ENCODE measurements at regions not wholly inside any gene's neighbourhood (a gene's known extent, or its start where the extent isn't known, plus 50 kb on each side); places are given as distances from the start of the nearest gene placed in this dataset.

DNA sequence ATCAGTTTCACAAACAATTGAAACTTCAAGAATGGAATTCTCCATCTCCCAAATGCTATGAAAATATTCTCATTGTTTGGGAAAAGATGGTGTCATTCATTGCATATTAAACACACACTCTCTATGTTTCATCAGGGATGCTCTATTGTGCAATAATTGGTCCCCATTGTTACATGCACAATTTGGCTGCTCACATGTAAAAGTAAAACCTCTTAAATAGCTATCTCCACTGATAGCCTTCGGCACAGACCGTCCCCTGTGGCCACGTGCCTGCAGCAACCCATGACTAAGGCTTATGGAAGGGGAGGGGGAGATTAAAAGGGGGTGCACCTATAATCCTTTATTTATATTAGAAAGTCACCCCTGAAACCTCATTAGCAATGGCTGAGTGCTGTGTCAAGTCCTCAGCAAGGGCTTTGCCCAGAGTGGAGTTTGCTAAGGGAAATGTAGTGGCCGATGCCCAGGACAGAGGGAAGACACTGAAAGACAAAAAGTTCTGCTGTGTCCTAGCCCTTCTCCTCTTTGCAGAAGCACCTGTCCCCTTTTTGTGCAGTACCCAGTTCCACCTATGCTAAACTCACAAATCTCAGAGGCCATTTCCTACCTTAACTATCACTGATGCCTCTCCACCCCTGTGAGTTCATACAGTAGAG lies 309.6 kb upstream of the ESRRG start:
- TF ChIP-seq, protein P1, sequence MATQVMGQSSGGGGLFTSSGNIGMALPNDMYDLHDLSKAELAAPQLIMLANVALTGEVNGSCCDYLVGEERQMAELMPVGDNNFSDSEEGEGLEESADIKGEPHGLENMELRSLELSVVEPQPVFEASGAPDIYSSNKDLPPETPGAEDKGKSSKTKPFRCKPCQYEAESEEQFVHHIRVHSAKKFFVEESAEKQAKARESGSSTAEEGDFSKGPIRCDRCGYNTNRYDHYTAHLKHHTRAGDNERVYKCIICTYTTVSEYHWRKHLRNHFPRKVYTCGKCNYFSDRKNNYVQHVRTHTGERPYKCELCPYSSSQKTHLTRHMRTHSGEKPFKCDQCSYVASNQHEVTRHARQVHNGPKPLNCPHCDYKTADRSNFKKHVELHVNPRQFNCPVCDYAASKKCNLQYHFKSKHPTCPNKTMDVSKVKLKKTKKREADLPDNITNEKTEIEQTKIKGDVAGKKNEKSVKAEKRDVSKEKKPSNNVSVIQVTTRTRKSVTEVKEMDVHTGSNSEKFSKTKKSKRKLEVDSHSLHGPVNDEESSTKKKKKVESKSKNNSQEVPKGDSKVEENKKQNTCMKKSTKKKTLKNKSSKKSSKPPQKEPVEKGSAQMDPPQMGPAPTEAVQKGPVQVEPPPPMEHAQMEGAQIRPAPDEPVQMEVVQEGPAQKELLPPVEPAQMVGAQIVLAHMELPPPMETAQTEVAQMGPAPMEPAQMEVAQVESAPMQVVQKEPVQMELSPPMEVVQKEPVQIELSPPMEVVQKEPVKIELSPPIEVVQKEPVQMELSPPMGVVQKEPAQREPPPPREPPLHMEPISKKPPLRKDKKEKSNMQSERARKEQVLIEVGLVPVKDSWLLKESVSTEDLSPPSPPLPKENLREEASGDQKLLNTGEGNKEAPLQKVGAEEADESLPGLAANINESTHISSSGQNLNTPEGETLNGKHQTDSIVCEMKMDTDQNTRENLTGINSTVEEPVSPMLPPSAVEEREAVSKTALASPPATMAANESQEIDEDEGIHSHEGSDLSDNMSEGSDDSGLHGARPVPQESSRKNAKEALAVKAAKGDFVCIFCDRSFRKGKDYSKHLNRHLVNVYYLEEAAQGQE (IDR thresholded peaks at IDR 0.05; ENCODE audit: insufficient read depth in 1 of 2, low read depth in 2 of 2, low read length in 2 of 2) = no peak
- TF ChIP-seq TAF1 (IDR thresholded peaks at IDR 0.05; ENCODE audit: borderline replicate concordance, insufficient read depth, low read length) = no peak
- no peak for TF ChIP-seq POLR2AphosphoS5 (IDR thresholded peaks at IDR 0.05; ENCODE audit: low read depth, low read length)
- no peak for TF ChIP-seq FOXP2 (optimal IDR thresholded peaks at IDR 0.05; ENCODE audit: borderline replicate concordance, extremely low read depth, extremely low read length, insufficient read depth)
- no peak for TF ChIP-seq SIN3A (IDR thresholded peaks at IDR 0.05; ENCODE audit: borderline replicate concordance, insufficient read depth, low read length)

- TF ChIP-seq TAF1 (IDR thresholded peaks at IDR 0.05; ENCODE audit: borderline replicate concordance, insufficient read depth, low read length) (no peak), POLR2AphosphoS5 (IDR thresholded peaks at IDR 0.05; ENCODE audit: low read depth, low read length) (no peak), FOXP2 (optimal IDR thresholded peaks at IDR 0.05; ENCODE audit: borderline replicate concordance, extremely low read depth, extremely low read length, insufficient read depth) (no peak)
- TF ChIP-seq, protein P1 (IDR thresholded peaks at IDR 0.05; ENCODE audit: insufficient read depth in 1 of 2, low read depth in 2 of 2, low read length in 2 of 2) = no peak
Measured at GRCh38 chr1:217029281-217030157, 306.3 kb upstream of the ESRRG start.

GRCh38 chr1:217027403-217028080 lies 304.3 kb upstream of the ESRRG start:
- no peak for TF ChIP-seq POLR2AphosphoS5 (IDR thresholded peaks at IDR 0.05; ENCODE audit: low read depth, low read length)
- TF ChIP-seq TAF1 (IDR thresholded peaks at IDR 0.05; ENCODE audit: borderline replicate concordance, insufficient read depth, low read length) = no peak
- TF ChIP-seq SIN3A (IDR thresholded peaks at IDR 0.05; ENCODE audit: borderline replicate concordance, insufficient read depth, low read length) = no peak
- TF ChIP-seq FOXP2 (optimal IDR thresholded peaks at IDR 0.05; ENCODE audit: borderline replicate concordance, extremely low read depth, extremely low read length, insufficient read depth) = no peak
- TF ChIP-seq, protein P1 (IDR thresholded peaks at IDR 0.05; ENCODE audit: insufficient read depth in 1 of 2, low read depth in 2 of 2, low read length in 2 of 2) = no peak

GRCh38 chr1:217026531-217026930 lies 303.3 kb upstream of the ESRRG start:
- TF ChIP-seq POLR2AphosphoS5 (IDR thresholded peaks at IDR 0.05; ENCODE audit: low read depth, low read length) (no peak), TAF1 (IDR thresholded peaks at IDR 0.05; ENCODE audit: borderline replicate concordance, insufficient read depth, low read length) (no peak), FOXP2 (optimal IDR thresholded peaks at IDR 0.05; ENCODE audit: borderline replicate concordance, extremely low read depth, extremely low read length, insufficient read depth) (no peak), SIN3A (IDR thresholded peaks at IDR 0.05; ENCODE audit: borderline replicate concordance, insufficient read depth, low read length) (no peak)
- TF ChIP-seq, protein P1 (IDR thresholded peaks at IDR 0.05; ENCODE audit: insufficient read depth in 1 of 2, low read depth in 2 of 2, low read length in 2 of 2) = no peak

Data from PFSK-1 (cell line).